ENCODE measurements at regions not wholly inside any gene's neighbourhood (a gene's known extent, or its start where the extent isn't known, plus 50 kb on each side); places are given as distances from the start of the nearest gene placed in this dataset.

DNA sequence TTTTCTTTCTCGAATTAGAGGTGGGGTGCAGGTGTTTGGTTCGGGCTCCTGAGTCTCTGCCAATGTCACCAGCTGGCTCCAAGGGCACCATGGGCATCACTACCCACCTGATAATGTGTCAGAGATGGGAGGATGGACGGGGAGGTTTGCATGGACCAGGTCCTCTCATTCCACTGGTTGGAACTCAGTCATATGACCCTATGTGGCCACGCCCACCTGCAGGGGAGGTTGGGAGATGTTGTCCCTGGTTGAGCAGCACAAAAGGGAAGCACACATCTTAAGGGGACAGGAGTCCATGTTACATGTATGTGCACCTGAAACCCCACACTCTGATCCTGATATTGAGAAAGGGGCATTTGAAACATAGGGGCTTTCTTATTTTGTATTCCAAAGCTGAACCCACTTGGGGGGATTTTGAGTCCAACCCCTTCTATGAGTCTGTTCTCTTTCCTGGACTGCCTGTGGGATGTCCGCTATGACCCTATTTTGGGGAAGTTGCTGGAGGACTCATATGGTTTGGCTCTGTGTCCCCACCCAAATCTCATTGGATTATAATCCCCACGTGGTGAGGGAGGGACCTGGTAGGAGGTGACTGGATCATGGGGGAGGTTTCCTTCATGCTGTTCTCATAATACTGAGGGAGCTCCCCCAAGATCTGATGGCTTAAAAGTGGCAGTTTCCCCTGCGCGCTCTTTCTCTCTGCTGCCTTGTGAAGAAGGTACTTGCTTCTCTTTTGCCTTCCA lies 66.9 kb upstream of the BAIAP2L1 start:
- intact Hi-C loops (cut with DNase I): no loop called here
- TF ChIP-seq, protein P1, sequence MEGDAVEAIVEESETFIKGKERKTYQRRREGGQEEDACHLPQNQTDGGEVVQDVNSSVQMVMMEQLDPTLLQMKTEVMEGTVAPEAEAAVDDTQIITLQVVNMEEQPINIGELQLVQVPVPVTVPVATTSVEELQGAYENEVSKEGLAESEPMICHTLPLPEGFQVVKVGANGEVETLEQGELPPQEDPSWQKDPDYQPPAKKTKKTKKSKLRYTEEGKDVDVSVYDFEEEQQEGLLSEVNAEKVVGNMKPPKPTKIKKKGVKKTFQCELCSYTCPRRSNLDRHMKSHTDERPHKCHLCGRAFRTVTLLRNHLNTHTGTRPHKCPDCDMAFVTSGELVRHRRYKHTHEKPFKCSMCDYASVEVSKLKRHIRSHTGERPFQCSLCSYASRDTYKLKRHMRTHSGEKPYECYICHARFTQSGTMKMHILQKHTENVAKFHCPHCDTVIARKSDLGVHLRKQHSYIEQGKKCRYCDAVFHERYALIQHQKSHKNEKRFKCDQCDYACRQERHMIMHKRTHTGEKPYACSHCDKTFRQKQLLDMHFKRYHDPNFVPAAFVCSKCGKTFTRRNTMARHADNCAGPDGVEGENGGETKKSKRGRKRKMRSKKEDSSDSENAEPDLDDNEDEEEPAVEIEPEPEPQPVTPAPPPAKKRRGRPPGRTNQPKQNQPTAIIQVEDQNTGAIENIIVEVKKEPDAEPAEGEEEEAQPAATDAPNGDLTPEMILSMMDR (IDR thresholded peaks at IDR 0.05): no peak
- TF ChIP-seq POLR2A (IDR thresholded peaks at IDR 0.05): no peak
- peaks cover 0 to 10% (median 4%) of the 10 kb centered on the region in 3 donors for H3K4me1 ChIP-seq
- H3K27me3 ChIP-seq: peaks cover 0 to 56% (median 0%) of the 10 kb centered on the region in 4 donors
- DNase-seq: no peak
- H3K36me3 ChIP-seq: no peaks in the 10 kb centered on the region
- 62 to 71% methylated on average over 6 to 7 of the region's 8 CpGs for whole genome bisulfite sequencing, 2 donors
- H3K27ac ChIP-seq: no peak overlapping the region
- no peak overlapping the region for H3K4me3 ChIP-seq
- H3K9me3 ChIP-seq: peaks cover 0 to 9% (median 0%) of the 10 kb centered on the region in 3 donors

DNA sequence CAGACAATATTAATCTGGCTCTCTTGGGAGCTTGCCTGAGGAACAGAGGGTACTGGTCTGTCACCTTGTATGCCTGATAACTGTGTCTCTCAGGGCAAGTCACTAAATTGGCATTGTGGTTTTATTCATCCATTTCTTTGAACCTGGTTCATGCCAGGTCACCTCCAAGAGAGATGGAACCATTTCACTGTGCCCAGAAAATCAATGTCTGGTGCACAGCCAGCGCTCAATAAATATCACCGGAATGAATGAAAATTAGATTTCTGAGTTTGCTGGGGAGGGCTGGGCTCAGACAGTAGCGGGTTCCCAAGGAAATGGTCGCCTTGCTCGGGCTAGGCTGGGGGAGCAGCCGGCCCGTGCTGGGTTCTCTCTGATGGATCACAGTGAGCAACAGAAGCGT lies 64.1 kb upstream of the BAIAP2L1 start:
- Histone ChIP-seq H3K36me3 (no peaks in the 10 kb centered on the region), H3K9me3 (peaks cover 0 to 9% (median 0%) of the 10 kb centered on the region in 3 donors), H3K4me1 (no peaks in the 10 kb centered on the region), H3K27me3 (peaks cover 0 to 29% (median 0%) of the 10 kb centered on the region in 4 donors), H3K4me3 (no peak overlapping the region), H3K27ac (no peak overlapping the region)
- no peak for DNase-seq
- 77 to 92% methylated on average over 6 to 8 of the region's 8 CpGs for whole genome bisulfite sequencing, 2 donors
- TF ChIP-seq POLR2A (IDR thresholded peaks at IDR 0.05): no peak
- TF ChIP-seq, protein P1 (IDR thresholded peaks at IDR 0.05): no peak
- intact Hi-C loops (cut with DNase I): no loop called here

DNA sequence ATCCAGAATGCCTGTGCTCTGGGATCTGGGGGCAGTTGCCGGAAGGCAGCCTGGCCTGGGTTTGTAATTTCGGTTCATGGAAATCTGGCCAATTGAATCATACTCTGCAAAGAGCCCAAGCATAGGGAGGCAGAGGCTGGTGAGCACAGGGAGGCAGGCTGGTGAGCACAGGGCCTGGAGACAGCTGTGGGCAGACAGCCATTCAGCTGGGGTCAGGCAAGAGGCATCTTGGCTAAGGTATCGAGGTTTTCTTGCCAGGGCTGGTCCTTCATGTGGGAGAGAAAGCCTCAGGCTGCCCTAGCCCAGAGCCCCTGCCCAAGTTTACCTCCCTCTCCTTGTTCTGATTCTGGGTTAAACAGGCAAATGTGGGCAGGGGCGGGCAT lies 63.7 kb upstream of the BAIAP2L1 start:
- WGBS, 2 donors: 53 to 58% methylated on average over 4 of the region's 4 CpGs
- TF ChIP-seq, protein P1 (IDR thresholded peaks at IDR 0.05): no peak
- TF ChIP-seq POLR2A (IDR thresholded peaks at IDR 0.05): no peak
- intact Hi-C loops (cut with DNase I): no loop called here
- Histone ChIP-seq H3K36me3 (no peaks in the 10 kb centered on the region), H3K4me3 (no peak overlapping the region), H3K4me1 (no peaks in the 10 kb centered on the region), H3K27me3 (peaks cover 0 to 24% (median 0%) of the 10 kb centered on the region in 4 donors), H3K9me3 (peaks cover 0 to 5% (median 0%) of the 10 kb centered on the region in 3 donors), H3K27ac (no peak overlapping the region)
- DNase-seq: no peak

DNA sequence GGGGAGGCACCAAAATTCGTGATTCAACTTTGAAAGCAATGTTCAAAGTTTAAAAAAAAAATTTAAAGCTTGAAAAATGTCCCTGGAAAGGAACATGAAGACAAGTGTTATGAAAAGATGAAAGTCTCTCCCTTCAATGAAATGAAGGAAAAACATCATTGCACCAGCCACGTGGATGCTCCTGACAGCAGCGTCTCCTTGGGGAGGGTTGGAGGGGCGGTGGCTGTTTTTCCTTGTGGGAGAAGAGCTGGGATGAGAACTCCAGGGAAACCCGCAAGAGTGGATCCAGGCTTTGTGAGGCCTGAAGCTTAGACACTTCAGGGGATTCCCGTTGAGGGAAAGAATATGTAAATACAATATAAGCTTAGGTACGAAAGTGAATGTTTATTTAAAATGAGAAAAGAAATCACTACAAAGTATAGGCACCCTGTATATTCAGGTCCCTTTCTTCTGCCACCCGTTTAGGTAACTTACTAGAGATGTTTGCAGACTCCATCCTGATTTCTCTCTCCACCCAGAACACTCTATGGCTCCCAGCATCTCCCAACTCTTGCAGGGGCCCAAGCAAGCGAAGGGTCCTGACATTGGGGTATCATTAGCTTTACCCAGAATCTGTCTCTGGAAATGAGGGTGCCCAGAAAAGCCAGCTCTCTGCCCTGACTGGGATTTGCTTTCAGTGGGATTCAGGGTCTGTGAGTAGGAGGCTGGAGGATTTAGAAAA lies 63.1 kb upstream of the BAIAP2L1 start:
- no peaks in the 10 kb centered on the region for H3K36me3 ChIP-seq
- no peak overlapping the region for H3K4me3 ChIP-seq
- intact Hi-C loops (cut with DNase I): no loop called here
- TF ChIP-seq, protein P1 (IDR thresholded peaks at IDR 0.05): no peak
- TF ChIP-seq POLR2A (IDR thresholded peaks at IDR 0.05): no peak
- no peaks in the 10 kb centered on the region for H3K9me3 ChIP-seq
- H3K4me1 ChIP-seq: no peaks in the 10 kb centered on the region
- H3K27ac ChIP-seq: no peak overlapping the region
- DNase-seq: no peak
- H3K27me3 ChIP-seq: peaks cover 0 to 19% (median 0%) of the 10 kb centered on the region in 4 donors
- WGBS, 2 donors: 42 to 56% methylated on average over 8 to 9 of the region's 9 CpGs
